ENCODE measurements at regions not wholly inside any gene's neighbourhood (a gene's known extent, or its start where the extent isn't known, plus 50 kb on each side); places are given as distances from the start of the nearest gene placed in this dataset.

- TF ChIP-seq CEBPB (IDR thresholded peaks at IDR 0.05) = no peak
These were observed 92.9 kb upstream of the MAX start (continued) for GRCh38 chr14:65195042-65195719.

- 38% methylated on average over 1 of the region's 1 CpG for WGBS (ENCODE audit: missing lambda C conversion rate)
- FAIRE-seq (no peak), ATAC-seq (no peak), DNase-seq (ENCODE audit: low read depth in 1 of 2, low spot score in 1 of 2) (no peak)
- no peak overlapping the region for H3K27ac ChIP-seq
- H3K4me2 ChIP-seq = no peak overlapping the region
- H3K4me3 ChIP-seq = no peak overlapping the region
- CTCF ChIA-PET = no interaction called here
- POLR2A ChIA-PET = no interaction called here
- H3K9me3 ChIP-seq = no peaks in the 10 kb centered on the region; the same call in 2 of the 3 replicates
- no peaks in the 10 kb centered on the region for H3K4me1 ChIP-seq
- TF ChIP-seq RNF2 (IDR thresholded peaks at IDR 0.05; ENCODE audit: borderline replicate concordance, low read depth) = no peak
- no peak for TF ChIP-seq SREBF2 (IDR thresholded peaks at IDR 0.05)
These were observed 96.0 kb upstream of the MAX start for GRCh38 chr14:65198346-65198745.

GRCh38 chr14:65200454-65200853, 98.1 kb upstream of the MAX start:
- H3K4me2 ChIP-seq = no peak overlapping the region
- POLR2A ChIA-PET = no interaction called here
- FAIRE-seq = no peak
- no peaks in the 10 kb centered on the region for H3K4me1 ChIP-seq
- no peak for ATAC-seq
- no peak for TF ChIP-seq ESRRA (IDR thresholded peaks at IDR 0.05; ENCODE audit: borderline replicate concordance, low read length)
- no peak for TF ChIP-seq E2F6 (IDR thresholded peaks at IDR 0.05; ENCODE audit: borderline replicate concordance, low read depth)
- TF ChIP-seq GATA3 (IDR thresholded peaks at IDR 0.05; ENCODE audit: borderline replicate concordance) = no peak
- TF ChIP-seq ZFP36 (IDR thresholded peaks at IDR 0.05; ENCODE audit: borderline replicate concordance, partially characterized antibody) = no peak
- TF ChIP-seq HMGXB4 (CRISPR knock-in tag; IDR thresholded peaks at IDR 0.05; ENCODE audit: borderline replicate concordance) = no peak
- no peak for TF ChIP-seq CHD2 (IDR thresholded peaks at IDR 0.05; ENCODE audit: low read length, partially characterized antibody)
- TF ChIP-seq FOSL2 (IDR thresholded peaks at IDR 0.05) = no peak
- no peak for TF ChIP-seq FOSL2 (CRISPR knock-in tag; IDR thresholded peaks at IDR 0.05)
- TF ChIP-seq RFX5 (IDR thresholded peaks at IDR 0.05) = no peak
- TF ChIP-seq MYC (IDR thresholded peaks at IDR 0.05; ENCODE audit: borderline replicate concordance, low read length) = no peak
- TF ChIP-seq SMC3 (IDR thresholded peaks at IDR 0.05) = no peak
- TF ChIP-seq KDM1A (IDR thresholded peaks at IDR 0.05; ENCODE audit: low read depth) = no peak
- no peak for TF ChIP-seq RARB (CRISPR knock-in tag; IDR thresholded peaks at IDR 0.05)
- TF ChIP-seq ELK1 (IDR thresholded peaks at IDR 0.05; ENCODE audit: low read depth, low read length) = no peak
- no peak for DNase-seq (ENCODE audit: low read depth in 1 of 2, low spot score in 1 of 2)
- CTCF ChIA-PET = interaction anchor here (1.2 to 2.0 kb wide), 2 partner anchors 9 to 37 kb away, joined by 3 to 8 read pairs; no protein-coding TSS in a partner anchor
- WGBS (ENCODE audit: missing lambda C conversion rate) = 27% methylated on average over 1 of the region's 1 CpG
- H3K4me3 ChIP-seq = no peak overlapping the region
- H3K27ac ChIP-seq = no peak overlapping the region
- no peaks in the 10 kb centered on the region; the same call in 2 of the 3 replicates for H3K9me3 ChIP-seq

GRCh38 chr14:65203574-65203973, 101.3 kb upstream of the MAX start:
- Histone ChIP-seq H3K4me3 (no peak overlapping the region), H3K4me2 (no peak overlapping the region), H3K27ac (no peak overlapping the region), H3K9me3 (no peaks in the 10 kb centered on the region; the same call in 2 of the 3 replicates), H3K4me1 (no peaks in the 10 kb centered on the region)
- POLR2A ChIA-PET = no interaction called here
- WGBS (ENCODE audit: missing lambda C conversion rate) = 66% methylated on average over 5 of the region's 5 CpGs
- DNase-seq (ENCODE audit: low read depth in 1 of 2, low spot score in 1 of 2) (no peak), ATAC-seq (no peak), FAIRE-seq (no peak)
- CTCF ChIA-PET = interaction anchor here (1.2 kb wide), 1 partner anchor 23 kb away, joined by 3 read pairs; no protein-coding TSS in a partner anchor
- TF ChIP-seq SREBF2 (IDR thresholded peaks at IDR 0.05) (no peak), CHD4 (IDR thresholded peaks at IDR 0.05; ENCODE audit: borderline replicate concordance) (no peak), RAD21 (conservative IDR thresholded peaks at IDR 0.05 in 1 of 2, IDR thresholded peaks at IDR 0.05 in 1 of 2) (no peak), FOXS1 (CRISPR knock-in tag; IDR thresholded peaks at IDR 0.05) (no peak), SMC3 (IDR thresholded peaks at IDR 0.05) (no peak), BHLHE40 (IDR thresholded peaks at IDR 0.05; ENCODE audit: low read depth, low read length) (no peak), JUNB (IDR thresholded peaks at IDR 0.05) (no peak), BCL3 (IDR thresholded peaks at IDR 0.05) (no peak), RARB (CRISPR knock-in tag; IDR thresholded peaks at IDR 0.05) (no peak), RCOR1 (IDR thresholded peaks at IDR 0.05; ENCODE audit: low read depth, low read length) (no peak), KDM1A (IDR thresholded peaks at IDR 0.05; ENCODE audit: low read depth) (no peak)

Measured in A549 (cell line).